ENCODE measurements at regions not wholly inside any gene's neighbourhood (a gene's known extent, or its start where the extent isn't known, plus 50 kb on each side); places are given as distances from the start of the nearest gene placed in this dataset.

DNA sequence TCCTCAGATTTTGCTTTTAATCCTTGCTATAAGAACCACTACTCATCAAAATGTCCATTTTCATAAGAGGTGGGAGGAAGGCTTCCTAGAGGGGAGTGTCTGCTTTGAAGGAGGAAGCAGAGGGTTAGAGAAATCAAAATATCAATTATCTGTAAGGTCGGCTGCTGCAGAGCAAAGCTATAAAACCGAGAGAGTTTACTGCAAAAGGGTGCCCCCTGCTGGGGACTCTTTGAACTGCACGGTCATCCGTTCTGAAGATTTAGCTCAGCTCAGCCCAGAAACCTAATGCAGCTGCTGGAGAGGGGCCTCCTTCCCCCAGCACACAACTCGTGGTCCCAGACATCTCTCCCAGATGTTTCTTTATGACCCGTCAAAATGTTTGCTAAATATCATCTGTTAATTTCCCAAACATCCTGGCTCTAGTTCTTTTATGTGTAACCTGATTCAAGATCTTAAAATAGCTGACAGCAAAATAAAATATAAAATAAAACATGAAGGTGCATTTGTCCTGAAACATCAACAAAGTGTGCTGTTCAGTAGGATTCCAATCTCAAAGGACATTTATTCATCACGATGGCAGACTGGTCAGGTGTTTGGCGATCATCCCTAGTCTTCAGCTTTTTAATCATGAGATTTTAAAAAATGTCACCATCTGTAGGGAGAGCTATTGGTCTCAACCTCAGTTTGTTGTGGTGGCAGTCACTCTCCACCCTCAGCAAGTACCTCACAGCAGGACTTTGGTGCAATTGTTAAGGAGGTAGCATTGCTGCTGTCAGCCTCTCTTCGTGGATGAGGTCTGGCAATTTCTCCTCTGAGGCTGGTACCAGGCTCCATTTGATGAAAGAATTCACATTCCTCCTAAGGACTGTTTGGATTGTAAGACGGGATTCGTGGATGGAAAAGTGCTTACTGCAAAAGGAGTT lies 185.9 kb downstream of the MTX2 start:
- peak; percentile 79 for DNase-seq (ENCODE audit: low read depth)

DNA sequence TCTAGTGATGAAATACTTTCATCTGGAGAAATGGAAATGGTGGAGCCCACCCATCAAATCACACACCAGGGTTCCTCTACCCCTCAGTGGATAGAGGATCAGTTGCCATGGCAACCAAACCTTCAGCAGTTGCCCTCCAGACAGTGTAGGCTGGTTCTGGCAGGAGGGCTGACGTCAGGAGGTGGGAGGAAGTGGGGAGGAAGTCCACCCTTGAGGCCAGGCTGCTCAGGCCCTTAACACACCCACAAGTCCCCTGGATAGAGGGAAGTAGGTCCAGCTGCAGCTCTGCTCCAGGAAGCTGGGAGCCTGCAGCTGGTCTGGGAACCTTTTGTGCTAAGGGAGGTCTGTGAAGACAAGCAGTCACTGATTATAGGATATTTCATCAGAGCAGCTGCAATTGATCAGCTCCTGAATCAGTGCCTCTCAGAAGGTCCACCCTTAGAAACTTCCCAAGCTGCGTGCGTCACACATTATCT lies 186.6 kb downstream of the MTX2 start:
- no peak overlapping the region for H3K4me3 ChIP-seq (ENCODE audit: control insufficient read depth, low read depth, low read length)
- peak; percentile 99 for DNase-seq (ENCODE audit: low read depth)
- TF ChIP-seq, protein P1, sequence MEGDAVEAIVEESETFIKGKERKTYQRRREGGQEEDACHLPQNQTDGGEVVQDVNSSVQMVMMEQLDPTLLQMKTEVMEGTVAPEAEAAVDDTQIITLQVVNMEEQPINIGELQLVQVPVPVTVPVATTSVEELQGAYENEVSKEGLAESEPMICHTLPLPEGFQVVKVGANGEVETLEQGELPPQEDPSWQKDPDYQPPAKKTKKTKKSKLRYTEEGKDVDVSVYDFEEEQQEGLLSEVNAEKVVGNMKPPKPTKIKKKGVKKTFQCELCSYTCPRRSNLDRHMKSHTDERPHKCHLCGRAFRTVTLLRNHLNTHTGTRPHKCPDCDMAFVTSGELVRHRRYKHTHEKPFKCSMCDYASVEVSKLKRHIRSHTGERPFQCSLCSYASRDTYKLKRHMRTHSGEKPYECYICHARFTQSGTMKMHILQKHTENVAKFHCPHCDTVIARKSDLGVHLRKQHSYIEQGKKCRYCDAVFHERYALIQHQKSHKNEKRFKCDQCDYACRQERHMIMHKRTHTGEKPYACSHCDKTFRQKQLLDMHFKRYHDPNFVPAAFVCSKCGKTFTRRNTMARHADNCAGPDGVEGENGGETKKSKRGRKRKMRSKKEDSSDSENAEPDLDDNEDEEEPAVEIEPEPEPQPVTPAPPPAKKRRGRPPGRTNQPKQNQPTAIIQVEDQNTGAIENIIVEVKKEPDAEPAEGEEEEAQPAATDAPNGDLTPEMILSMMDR (conservative IDR thresholded peaks at IDR 0.05; ENCODE audit: control insufficient read depth, insufficient read depth, low read depth, low read length): no peak

More for the DNA sequence above, 185.9 kb downstream of the MTX2 start:
- TF ChIP-seq, protein P1 (conservative IDR thresholded peaks at IDR 0.05; ENCODE audit: control insufficient read depth, insufficient read depth, low read depth, low read length): peak; percentile 90
- H3K4me3 ChIP-seq (ENCODE audit: control insufficient read depth, low read depth, low read length): no peak overlapping the region

DNA sequence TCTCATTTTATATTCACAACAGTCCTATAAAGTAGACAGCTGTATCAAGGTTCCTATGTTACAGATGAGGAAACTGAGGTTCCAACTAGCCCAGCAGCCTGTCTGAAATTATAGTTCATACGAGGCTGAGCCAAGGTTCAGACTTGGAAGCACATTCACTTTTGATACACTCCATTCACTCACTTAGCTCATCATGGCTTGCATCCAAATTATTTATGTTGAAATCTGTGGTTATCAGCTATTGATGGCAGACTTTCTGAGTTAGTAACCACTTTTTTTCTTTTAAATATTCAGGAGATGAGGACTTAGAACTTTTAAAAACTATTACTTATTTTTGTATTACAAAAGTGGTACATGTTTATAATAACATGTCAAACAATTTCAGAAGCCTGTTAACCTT lies 188.2 kb downstream of the MTX2 start:
- peak; percentile 90 for DNase-seq (ENCODE audit: low read depth)
- TF ChIP-seq, protein P1 (conservative IDR thresholded peaks at IDR 0.05; ENCODE audit: control insufficient read depth, insufficient read depth, low read depth, low read length): no peak
- H3K4me3 ChIP-seq (ENCODE audit: control insufficient read depth, low read depth, low read length): no peak overlapping the region

DNA sequence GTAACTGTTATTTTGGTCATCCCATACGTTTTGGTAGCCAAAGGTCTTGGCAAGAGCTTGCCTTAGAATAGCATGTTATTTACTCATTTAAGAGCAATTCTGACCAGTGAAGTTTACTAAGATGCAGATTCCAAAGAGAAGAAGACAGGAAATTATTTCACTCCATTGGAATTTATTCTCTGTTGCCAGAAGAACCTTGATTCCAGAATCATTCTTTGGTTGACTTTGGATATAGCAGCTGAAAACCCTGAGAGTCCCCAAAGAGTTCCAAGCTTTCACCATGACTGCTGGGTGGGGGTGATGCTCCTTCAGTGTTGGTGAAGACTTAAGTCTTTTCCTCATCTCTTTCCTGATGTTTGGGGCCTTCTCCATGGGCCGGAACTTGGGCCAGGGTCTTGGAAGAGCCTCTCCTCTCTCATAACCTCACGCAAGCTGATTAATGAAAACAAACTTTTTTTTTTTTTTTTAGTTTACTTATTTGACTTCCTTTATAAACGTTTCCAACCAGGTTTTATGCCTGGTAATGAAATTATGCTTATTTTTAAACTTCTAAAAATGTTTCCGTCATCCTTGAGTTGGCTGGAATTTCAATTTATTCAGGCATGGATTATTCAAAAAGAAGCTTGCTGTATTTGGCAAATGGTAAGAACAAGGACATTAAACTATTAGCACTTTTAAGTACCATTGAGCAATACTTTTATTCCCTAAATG lies 192.0 kb downstream of the MTX2 start:
- TF ChIP-seq, protein P1 (conservative IDR thresholded peaks at IDR 0.05; ENCODE audit: control insufficient read depth, insufficient read depth, low read depth, low read length): no peak
- no peak overlapping the region for H3K4me3 ChIP-seq (ENCODE audit: control insufficient read depth, low read depth, low read length)
- DNase-seq (ENCODE audit: low read depth): peak; percentile 81

DNA sequence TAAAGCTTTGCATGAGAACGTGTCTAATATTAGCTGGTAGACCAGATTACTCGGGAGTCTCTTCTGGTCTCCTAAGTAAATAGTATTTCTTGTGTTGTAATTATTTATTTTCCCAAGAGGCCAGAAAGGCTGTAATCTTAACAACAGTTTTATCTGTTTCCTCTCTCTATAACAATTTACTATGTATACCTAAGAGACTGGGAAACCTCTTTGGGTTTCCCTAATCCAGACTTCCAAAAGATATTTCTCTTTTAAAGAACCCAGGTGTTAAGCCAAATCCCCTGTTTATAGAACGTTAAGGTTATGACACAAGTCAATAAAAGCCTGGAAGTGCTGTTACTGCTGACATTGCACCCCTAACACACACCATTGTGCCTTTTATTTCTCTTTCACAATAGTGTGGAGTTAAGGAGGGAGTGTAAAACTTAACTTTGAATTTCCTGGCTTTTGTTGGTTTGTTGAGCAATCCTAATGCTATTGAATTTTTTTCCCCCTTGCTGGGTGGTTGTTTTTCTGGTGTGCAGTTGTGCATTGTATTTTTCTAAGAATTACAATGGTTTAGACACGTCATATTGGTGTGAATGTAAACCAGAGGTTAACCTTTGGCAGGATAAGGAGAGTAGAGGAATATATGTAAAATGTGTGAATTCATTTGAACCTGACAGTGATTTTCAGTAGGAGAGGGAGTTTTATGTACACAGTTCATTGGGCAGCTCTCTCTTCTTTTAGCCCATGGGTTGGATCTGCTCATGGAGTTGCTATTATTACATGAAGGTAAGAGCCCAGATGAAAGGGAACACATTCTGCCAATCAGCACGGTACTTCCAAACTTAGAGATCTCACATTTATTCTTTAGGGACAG lies 192.8 kb downstream of the MTX2 start:
- TF ChIP-seq, protein P1 (conservative IDR thresholded peaks at IDR 0.05; ENCODE audit: control insufficient read depth, insufficient read depth, low read depth, low read length): no peak
- peak; percentile 72 for DNase-seq (ENCODE audit: low read depth)
- H3K4me3 ChIP-seq (ENCODE audit: control insufficient read depth, low read depth, low read length): no peak overlapping the region

DNA sequence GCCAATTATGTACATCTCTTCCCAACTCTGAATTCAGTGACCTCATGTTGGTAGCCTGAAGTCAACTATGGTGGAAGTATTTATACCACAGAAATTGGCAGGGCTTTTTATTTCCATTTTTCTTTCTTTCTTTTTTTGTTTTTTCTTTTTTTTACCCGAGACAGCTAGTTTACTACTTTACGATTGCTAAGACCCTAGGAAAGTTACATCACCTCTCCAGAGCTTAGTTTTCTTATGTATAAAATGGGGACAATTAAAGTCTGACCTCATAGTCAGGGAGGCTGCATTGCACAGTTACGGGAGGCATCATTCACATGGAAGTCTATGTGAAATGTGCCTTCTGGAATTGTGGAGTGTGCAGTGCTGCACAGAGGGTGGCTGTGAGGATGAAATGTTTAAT lies 194.3 kb downstream of the MTX2 start:
- no peak for DNase-seq (ENCODE audit: low read depth)
- TF ChIP-seq, protein P1 (conservative IDR thresholded peaks at IDR 0.05; ENCODE audit: control insufficient read depth, insufficient read depth, low read depth, low read length): no peak
- H3K4me3 ChIP-seq (ENCODE audit: control insufficient read depth, low read depth, low read length): no peak overlapping the region
